Lung (tissue), 11 donors: ENCODE measurements at regions not wholly inside any gene's neighbourhood (a gene's known extent, or its start where the extent isn't known, plus 50 kb on each side); places are given as distances from the start of the nearest gene placed in this dataset.
A peak's percentile ranks its signal among the peaks of the same experiment; 100 is the strongest.

Experiments used
- ATAC-seq: fragments of 200-7000 bp; cut with Tn5 transposase; one replicate; pipeline ENCODE4 v1.9.1; 2020; ENCODE audit warnings: moderate number of reproducible peaks; ENCODE audit not compliant: insufficient read depth, low FRiP score
- DNase-seq, 3 donors: peaks; one replicate each; pipeline ENCODE4 v3.0.0-alpha.2; 2013 to 2017
- H3K27ac ChIP-seq, 2 donors: one replicate each; pipeline ENCODE4 v1.5.1; 2013; ENCODE audit warnings: mild to moderate bottlenecking in 2 of 2, moderate library complexity in 2 of 2, control low read depth in 1 of 2, inconsistent platforms in 1 of 2, low read depth in 1 of 2, low read length in 1 of 2
- H3K27me3 ChIP-seq, 3 donors: one replicate each; pipeline ENCODE4 v1.5.1; 2013; ENCODE audit warnings: low read length in 2 of 3; ENCODE audit not compliant: control insufficient read depth in 3 of 3, insufficient read depth in 3 of 3
- H3K36me3 ChIP-seq, 4 donors: one replicate each; pipeline ENCODE4 v1.5.1; 2013; ENCODE audit warnings: low read length in 4 of 4, mild to moderate bottlenecking in 1 of 4, moderate library complexity in 1 of 4; ENCODE audit not compliant: control insufficient read depth in 4 of 4, insufficient read depth in 4 of 4
- H3K4me1 ChIP-seq, 5 donors: one replicate each; pipeline ENCODE4 v1.5.1; 2013; ENCODE audit warnings: low read length in 5 of 5, mild to moderate bottlenecking in 2 of 5, moderate library complexity in 1 of 5; ENCODE audit not compliant: control insufficient read depth in 5 of 5, insufficient read depth in 5 of 5
- H3K4me3 ChIP-seq: one replicate; pipeline ENCODE4 v1.5.1; 2013; ENCODE audit warnings: mild to moderate bottlenecking, control low read depth, moderate library complexity
- H3K9ac ChIP-seq, 2 donors: one replicate each; pipeline ENCODE4 v1.5.1; 2013; ENCODE audit warnings: low read length in 2 of 2, control low read depth in 1 of 2; ENCODE audit not compliant: insufficient read depth in 1 of 2
- H3K9me3 ChIP-seq, 4 donors: one replicate each; pipeline ENCODE4 v1.5.1; 2013; ENCODE audit warnings: low read length in 3 of 4, mild to moderate bottlenecking in 1 of 4, moderate library complexity in 1 of 4; ENCODE audit not compliant: control insufficient read depth in 4 of 4, insufficient read depth in 3 of 4
- CTCF ChIP-seq: IDR thresholded peaks from 2 replicates; pipeline ENCODE4 v1.5.1; 2012; ENCODE audit warnings: mild to moderate bottlenecking; ENCODE audit errors: control extremely low read depth, extremely low read depth
- WGBS, 2 donors: extraction: QIAGEN DNeasy Blood & Tissue Kit; methylation state at CpG; one replicate each; pipeline ENCODE4 v1.1.7; 2013; 5-methylcytosine and 5-hydroxymethylcytosine counted together
- donor health status: control.
- donor health status: control.
- donor health status: Bipolar disorder and iron deficiency.
- donor health status: healthy.
- donor health status: DM: yes; HTN: yes; CAD: no.

- Histone ChIP-seq H3K4me3 (no peak overlapping the region), H3K9ac (no peak overlapping the region), H3K27me3 (no peaks in the 10 kb centered on the region), H3K9me3 (no peaks in the 10 kb centered on the region), H3K4me1 (peaks cover 0 to 6% (median 2%) of the 10 kb centered on the region in 5 donors), H3K36me3 (no peaks in the 10 kb centered on the region), H3K27ac (no peak overlapping the region)
- no peak for ATAC-seq
- TF ChIP-seq CTCF: peak; percentile 60
- 59 to 72% methylated on average over 6 of the region's 6 CpGs for WGBS, 2 donors
- peak in 2 of 3 donors; percentile 79 to 82 for DNase-seq
These were observed 67.9 kb upstream of the MITF start for GRCh38 chr3:69671082-69671952.

- Histone ChIP-seq H3K27ac (no peak overlapping the region), H3K4me1 (peaks cover 0 to 12% (median 7%) of the 10 kb centered on the region in 5 donors), H3K36me3 (no peaks in the 10 kb centered on the region), H3K4me3 (no peak overlapping the region), H3K9me3 (no peaks in the 10 kb centered on the region), H3K9ac (no peak overlapping the region), H3K27me3 (no peaks in the 10 kb centered on the region)
- WGBS, 2 donors: 49 to 68% methylated on average over 3 of the region's 3 CpGs
- TF ChIP-seq CTCF: no peak
- ATAC-seq (no peak), DNase-seq (no peak)
These were observed 70.2 kb upstream of the MITF start for GRCh38 chr3:69669070-69669469.

- H3K27me3 ChIP-seq: no peaks in the 10 kb centered on the region
- H3K27ac ChIP-seq: peak overlapping the region in 1 of 2 donors; percentile 39
- peak; percentile 34 to 53 (median 42) for DNase-seq
- H3K4me3 ChIP-seq: no peak overlapping the region
- TF ChIP-seq CTCF: no peak
- no peaks in the 10 kb centered on the region for H3K36me3 ChIP-seq
- WGBS, 2 donors: 21 to 35% methylated on average over 4 of the region's 4 CpGs
- H3K9me3 ChIP-seq: peaks cover 0 to 1% (median 0%) of the 10 kb centered on the region in 4 donors
- peaks cover 0 to 12% (median 7%) of the 10 kb centered on the region in 5 donors for H3K4me1 ChIP-seq
- no peak overlapping the region for H3K9ac ChIP-seq
- peak; percentile 62 for ATAC-seq
These were observed 74.1 kb upstream of the MITF start for GRCh38 chr3:69665026-69665737.
